ENCODE measurements at regions not wholly inside any gene's neighbourhood (a gene's known extent, or its start where the extent isn't known, plus 50 kb on each side); places are given as distances from the start of the nearest gene placed in this dataset.

DNA sequence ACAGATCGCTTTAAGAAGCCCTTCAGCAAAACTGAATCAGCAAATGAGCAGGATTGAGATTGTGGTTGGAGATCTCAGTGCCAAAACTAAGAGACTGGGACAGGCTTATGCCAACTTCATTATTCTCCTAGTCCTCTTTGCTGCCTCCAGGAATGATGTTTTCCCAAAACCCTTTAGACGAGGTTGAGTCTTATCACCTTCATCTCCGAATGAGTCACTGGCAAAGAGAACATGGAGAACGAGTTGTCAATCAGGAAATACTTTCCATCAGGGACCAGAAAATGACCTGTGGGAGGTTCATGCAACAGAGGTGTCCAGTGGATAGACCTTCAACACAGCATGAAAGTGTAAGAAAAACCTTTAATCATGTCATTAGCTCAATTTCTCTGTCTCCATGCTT, 461.5 kb downstream of the RMST start:
- TF ChIP-seq, protein P1, sequence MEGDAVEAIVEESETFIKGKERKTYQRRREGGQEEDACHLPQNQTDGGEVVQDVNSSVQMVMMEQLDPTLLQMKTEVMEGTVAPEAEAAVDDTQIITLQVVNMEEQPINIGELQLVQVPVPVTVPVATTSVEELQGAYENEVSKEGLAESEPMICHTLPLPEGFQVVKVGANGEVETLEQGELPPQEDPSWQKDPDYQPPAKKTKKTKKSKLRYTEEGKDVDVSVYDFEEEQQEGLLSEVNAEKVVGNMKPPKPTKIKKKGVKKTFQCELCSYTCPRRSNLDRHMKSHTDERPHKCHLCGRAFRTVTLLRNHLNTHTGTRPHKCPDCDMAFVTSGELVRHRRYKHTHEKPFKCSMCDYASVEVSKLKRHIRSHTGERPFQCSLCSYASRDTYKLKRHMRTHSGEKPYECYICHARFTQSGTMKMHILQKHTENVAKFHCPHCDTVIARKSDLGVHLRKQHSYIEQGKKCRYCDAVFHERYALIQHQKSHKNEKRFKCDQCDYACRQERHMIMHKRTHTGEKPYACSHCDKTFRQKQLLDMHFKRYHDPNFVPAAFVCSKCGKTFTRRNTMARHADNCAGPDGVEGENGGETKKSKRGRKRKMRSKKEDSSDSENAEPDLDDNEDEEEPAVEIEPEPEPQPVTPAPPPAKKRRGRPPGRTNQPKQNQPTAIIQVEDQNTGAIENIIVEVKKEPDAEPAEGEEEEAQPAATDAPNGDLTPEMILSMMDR (IDR thresholded peaks at IDR 0.05; ENCODE audit: low read depth, low read length, poor library complexity, severe bottlenecking): no peak
- no peak for TF ChIP-seq EZH2phosphoT487 (IDR thresholded peaks at IDR 0.05; ENCODE audit: borderline replicate concordance, low read length)

Measured in DOHH2 (cell line).